Epithelial cell of esophagus (primary cell): ENCODE measurements at regions not wholly inside any gene's neighbourhood (a gene's known extent, or its start where the extent isn't known, plus 50 kb on each side); places are given as distances from the start of the nearest gene placed in this dataset.
A peak's percentile ranks its signal among the peaks of the same experiment; 100 is the strongest.
"Not testable (repeated sequence)": the region's sequence is repeated elsewhere in the genome, so short reads cannot be mapped to it uniquely, and the experiment has no call there.

ENCODE experiments used
- DNase-seq: peaks from one replicate; pipeline ENCODE4 v3.0.0; 2010; ENCODE audit warnings: low read depth
- H3K4me3 ChIP-seq: 2 replicates; pipeline ENCODE4 v1.5.1; 2011; ENCODE audit warnings: mild to moderate bottlenecking, low read length, control low read depth
- CTCF ChIP-seq: IDR thresholded peaks from 2 replicates; pipeline ENCODE4 v1.5.1; 2011; ENCODE audit warnings: low read depth, mild to moderate bottlenecking, low read length, control low read depth, inconsistent platforms; ENCODE audit not compliant: insufficient read depth; ENCODE audit errors: missing control alignments

DNA sequence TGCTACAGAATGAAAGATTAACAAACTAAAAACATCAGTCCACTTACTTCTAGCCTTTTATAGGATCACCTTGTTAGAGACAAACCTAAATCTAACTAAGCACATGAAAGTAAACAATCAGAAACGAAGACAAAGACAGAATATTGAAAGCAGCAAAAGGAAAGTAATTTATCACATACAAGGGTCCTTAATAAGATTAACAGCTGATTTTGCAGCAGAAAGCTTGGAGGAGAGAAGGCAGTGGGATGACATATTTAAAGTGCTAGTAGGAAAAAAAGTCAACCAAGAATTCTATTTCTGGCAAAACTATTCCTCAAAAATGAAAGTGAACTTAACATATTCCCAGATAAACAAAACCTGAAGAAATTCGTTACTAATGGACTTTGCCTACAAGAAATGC lies 286.4 kb downstream of the RWDD3 start:
- no peak for DNase-seq
- no peak overlapping the region for H3K4me3 ChIP-seq
- no peak for TF ChIP-seq CTCF

GRCh38 chr1:95532335-95532734 lies 298.3 kb downstream of the RWDD3 start:
- DNase-seq = no peak
- peak; percentile 33 for TF ChIP-seq CTCF
- no peak overlapping the region for H3K4me3 ChIP-seq

GRCh38 chr1:95534985-95535384 lies 301.0 kb downstream of the RWDD3 start:
- no peak overlapping the region for H3K4me3 ChIP-seq
- no peak for TF ChIP-seq CTCF
- peak; percentile 6 for DNase-seq

DNA sequence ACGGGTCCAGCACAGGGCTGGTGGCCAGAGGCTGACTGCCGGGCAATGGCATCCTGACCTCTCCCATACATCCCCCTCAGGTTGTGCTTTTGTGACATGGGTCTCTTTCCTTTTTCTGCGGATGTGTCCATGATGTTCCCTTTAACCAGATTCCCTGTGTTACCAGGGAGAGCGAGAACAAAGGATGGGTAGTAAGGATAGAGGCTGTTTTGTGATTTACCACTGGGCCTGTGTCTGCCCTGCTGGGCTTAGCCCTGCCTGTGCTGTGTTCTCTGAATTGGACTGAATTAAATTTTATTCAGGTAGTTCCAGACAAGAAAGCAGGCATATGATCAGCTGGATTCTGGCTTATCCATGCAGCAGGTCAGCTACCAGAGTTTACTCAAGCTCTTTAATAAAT lies 301.6 kb downstream of the RWDD3 start:
- H3K4me3 ChIP-seq = no peak overlapping the region
- TF ChIP-seq CTCF = no peak
- DNase-seq = no peak

GRCh38 chr1:95536501-95536900 lies 302.5 kb downstream of the RWDD3 start:
- DNase-seq = no peak
- H3K4me3 ChIP-seq = no peak overlapping the region
- TF ChIP-seq CTCF = no peak

GRCh38 chr1:95537176-95537575 lies 303.2 kb downstream of the RWDD3 start:
- no peak for DNase-seq
- TF ChIP-seq CTCF = no peak
- H3K4me3 ChIP-seq = no peak overlapping the region

GRCh38 chr1:95538242-95538641 lies 304.2 kb downstream of the RWDD3 start:
- not testable (repeated sequence) for DNase-seq, H3K4me3 ChIP-seq

- no peak overlapping the region for H3K4me3 ChIP-seq
- DNase-seq = no peak
- no peak for TF ChIP-seq CTCF
Observed at GRCh38 chr1:95542936-95543335, 308.9 kb downstream of the RWDD3 start.
